HG03439 (cell line): ENCODE measurements at regions not wholly inside any gene's neighbourhood (a gene's known extent, or its start where the extent isn't known, plus 50 kb on each side); places are given as distances from the start of the nearest gene placed in this dataset.

ENCODE experiments used
- ATAC-seq: cut with Tn5 transposase; IDR thresholded peaks from one replicate; pipeline ENCODE4 v1.9.1; 2021; ENCODE audit warnings: mild to moderate bottlenecking, moderate library complexity; ENCODE audit not compliant: unreplicated experiment

DNA sequence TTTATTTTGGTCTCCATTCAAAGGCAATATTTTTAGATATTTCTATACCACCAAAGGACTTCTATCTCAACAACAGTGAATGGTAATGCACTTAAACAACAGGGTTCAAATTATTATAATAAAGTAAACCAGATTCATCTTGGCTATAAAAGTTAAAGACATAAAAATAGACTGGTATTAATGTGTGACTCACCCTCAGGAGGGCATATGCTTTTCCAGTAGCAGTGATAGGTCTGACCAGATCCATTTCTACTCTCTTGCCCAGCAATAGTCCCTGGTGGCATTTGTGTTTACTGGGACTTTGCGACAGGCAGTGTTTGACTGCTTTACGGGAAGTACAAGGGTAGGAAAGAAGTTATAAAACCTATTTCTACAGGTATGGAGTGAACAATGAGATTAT, 353.2 kb upstream of the ATP2B1 start:
- ATAC-seq, result no peak

DNA sequence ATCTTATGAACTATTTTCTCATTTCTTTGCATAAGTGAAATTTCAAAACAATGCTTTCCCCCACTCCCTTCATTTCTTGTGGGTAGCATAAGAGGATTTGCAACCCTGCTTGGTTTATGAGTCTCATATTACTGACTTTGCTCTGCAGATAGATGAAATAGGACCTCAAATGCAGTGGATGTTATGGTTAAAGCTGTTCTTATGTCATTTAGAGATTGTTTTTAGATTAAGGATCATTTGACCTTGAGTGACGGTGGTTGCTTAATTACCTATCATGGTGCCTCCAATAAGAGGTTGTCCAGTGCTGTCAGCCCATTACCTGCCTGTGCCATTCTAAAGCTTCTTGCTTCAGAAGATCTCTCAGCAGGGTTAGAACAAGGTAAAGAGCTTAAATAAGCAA, 351.4 kb upstream of the ATP2B1 start:
- ATAC-seq, result no peak

DNA sequence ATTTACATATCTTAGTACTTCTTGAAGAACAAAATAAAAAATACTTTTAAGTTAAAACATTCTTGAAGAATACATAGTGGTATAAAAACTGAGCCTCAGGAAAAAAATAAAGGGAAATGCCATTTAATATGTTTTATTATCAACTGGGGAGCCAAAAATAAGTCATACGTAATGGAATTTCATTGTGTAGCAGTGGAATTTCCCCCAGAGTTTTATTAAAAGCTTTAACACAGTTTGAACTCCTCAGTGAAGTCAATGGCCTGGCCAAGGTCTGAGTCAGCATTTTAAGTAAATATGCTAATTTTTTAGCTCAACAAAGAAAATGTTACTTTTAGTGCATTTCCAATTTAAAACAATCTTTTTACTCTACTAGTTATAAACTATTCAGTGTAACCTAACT, 350.1 kb upstream of the ATP2B1 start:
- no peak for ATAC-seq

DNA sequence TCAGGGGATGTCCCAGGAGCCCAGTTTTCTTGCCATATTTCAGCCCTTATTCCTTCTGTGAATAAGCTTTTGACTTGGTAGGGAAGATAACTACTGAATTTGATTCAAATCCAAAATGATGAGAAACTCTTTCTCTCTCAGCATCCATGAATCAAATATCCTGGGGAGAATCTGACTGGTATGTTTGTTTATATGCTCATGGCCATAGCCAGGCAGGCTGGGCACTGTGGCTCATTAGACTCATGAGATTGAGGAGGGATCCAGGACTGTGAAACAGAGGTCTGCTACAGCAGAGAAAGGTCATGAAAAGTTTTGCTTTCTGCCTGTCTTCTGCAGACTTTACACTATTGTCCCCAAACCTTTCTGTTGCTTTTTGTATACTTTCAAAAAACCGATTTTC, 346.4 kb upstream of the ATP2B1 start:
- no peak for ATAC-seq

DNA sequence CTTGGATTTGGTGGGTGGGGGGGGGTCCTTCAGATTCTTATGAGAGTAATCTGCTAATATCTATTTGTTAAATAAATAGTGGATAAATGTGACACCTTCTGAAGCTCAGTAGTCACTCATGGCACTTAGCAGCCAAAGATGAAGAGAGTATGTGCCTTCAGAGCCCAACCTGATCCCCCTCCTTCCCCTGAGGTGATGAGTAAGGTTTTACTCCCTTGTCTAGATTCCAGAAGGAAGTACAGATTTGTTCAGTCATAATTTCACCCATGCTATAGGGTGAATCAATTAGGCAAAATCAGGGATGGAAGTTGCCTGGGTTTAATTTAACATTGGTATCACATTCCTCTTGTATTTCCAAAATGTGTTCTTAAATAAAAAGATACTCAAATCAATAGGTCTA, 340.3 kb upstream of the ATP2B1 start:
- no peak for ATAC-seq

DNA sequence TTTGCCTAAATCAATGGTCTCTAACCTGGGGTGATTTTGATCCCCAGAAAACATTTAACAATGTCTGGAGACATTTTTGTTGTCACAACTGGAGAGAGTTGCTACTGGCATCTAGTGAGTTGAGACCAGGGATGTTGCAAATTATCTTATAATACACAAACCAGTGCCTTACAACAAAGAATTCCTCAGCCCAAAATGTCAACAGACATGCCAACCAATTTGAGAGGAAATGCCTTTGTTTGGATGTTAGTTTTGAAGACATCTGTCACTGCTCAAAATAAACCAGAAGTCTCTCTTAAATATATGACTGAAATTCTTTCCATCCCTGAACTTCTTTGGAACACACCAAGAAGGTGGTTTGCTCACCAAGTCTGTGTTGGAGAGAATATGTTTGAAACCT, 336.9 kb upstream of the ATP2B1 start:
- ATAC-seq, result no peak

DNA sequence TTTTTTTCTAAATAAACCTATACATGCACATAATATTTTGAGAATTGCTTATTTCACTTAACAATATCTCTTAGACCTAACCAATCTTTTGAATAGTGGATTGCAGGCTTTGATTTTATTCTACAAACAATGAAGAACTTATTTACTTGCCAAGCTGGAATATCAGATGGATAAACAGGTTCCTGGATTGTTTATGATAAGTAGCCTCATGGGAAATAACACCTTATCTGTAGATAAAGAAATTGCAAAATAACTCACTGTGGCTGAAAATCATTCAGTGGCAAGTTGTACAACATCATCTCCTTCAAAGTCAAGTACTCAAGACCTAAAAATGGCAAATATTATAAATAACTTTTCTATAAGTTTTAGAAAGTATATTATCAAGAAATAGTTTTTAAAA, 335.4 kb upstream of the ATP2B1 start:
- no peak for ATAC-seq

DNA sequence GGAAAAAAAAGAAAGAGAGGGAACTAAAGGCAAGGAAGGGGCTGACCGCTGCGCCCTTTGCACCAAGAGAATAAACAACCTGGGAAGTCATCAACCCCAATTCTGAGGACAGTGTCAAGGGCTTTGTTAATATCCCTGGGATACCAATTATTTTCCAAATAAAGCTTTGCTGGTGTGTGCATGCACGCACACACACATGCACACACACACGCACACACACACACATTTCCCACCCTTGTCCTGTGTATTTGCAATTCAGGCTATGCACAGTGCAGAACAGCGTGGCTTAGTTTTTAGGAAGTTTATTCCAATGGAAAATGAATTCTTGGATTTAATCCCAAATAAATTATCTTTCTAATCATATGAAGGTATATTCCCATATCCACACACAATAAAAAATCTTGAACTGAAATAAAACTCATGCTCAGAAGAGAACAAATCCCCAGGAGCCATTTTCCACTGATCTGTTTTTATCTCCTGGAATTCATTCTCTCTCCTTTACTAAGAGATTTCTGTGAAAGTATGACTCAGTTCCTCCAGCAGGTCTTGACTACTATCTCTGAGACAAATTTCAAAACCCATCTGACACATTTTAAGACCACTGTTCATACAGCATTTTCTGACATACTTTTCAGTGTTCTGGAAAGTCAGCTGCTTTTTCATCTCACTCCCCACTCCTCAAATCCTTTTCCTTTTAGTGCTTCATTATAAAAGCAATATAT, 334.4 kb upstream of the ATP2B1 start:
- ATAC-seq, result no peak

DNA sequence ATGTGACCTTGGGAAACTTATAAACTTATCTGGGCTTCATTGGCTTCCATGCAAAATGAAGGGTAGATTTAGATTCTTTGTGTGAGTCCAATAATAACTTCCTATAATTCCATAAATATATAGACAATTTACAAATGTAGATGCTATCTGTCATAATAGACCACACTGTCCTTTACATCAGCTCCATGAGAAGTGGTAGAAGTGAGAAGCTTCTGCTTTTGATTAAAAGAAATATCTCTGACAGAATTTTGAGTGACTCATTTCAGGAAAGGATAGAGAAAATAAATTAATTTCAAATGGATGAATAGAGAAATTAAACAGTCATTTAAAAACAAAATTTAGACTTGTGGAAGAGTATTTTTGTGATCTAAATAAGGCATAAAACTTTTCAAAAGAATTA, 329.7 kb upstream of the ATP2B1 start:
- ATAC-seq, result no peak

DNA sequence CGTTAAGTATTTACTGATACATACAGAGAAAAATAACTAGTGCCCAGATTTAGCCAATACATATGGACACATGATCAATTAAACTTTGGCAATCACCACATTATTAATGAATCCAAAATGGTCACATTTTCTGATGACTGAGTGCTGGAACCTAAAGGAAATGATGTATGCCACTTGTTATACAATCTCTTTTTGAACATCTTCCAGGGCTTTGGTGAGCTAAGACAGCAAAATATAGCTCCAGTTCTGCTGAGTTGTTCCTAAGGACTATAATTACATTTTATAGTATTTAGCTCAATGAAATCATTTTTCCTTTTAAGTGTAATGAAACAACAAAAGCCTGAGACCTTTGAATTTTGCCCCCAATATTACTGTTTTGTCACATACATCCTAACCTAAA, 329.1 kb upstream of the ATP2B1 start:
- ATAC-seq, result no peak

DNA sequence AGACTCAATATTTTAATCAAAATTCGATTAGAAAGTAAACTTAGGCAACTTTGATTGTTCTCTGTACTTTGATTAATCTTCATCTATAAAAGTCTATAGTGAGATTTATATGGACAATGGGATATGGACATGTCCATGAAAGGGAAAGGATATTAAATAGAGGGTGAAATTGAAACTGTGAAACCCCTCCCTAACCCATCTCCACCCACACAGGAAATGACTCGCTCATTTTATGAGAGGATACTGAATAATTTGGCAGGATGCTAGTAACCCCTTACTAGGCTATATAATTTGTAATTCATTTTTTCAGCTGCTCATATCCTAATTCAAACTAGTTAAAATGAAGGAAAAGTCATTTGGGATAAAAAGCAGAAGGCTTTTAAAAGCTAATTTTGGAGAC, 328.0 kb upstream of the ATP2B1 start:
- no peak for ATAC-seq

DNA sequence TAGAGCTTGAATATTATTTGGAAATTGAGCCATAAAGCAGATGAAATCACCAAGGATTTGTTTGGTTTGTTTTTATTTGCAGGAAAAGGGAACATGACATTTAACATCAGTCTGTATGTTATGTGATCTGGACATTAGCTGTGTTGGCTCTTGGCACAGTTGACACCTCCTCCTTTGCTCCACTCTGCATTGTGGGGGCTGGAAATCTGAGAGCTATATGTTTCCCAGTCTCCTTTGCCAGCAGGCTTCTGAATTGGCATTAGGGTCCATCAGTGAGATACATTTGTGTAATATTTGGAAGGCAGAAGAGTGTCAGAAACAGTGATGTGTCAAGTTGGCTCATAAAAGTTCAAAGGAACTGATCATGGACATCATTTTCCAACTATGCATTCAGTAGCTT, 322.1 kb upstream of the ATP2B1 start:
- no peak for ATAC-seq

DNA sequence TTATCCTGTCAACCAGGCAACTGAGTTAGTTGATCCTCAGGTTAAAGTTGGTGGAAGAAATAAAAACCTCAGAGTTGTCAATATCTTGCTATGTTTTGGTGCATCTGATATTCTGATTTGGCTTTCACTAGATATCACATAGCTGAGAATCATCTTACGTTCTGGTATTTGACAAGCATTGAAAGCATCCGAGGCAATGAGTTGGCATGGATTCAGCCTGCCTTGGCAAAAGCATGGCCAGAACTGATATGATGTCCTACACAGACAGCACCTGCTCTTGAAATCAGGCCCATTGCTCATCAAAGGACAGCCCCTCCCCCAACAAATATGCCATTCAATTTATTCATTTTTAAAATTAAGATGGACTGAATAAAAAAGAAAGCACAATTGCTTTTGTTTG, 320.7 kb upstream of the ATP2B1 start:
- ATAC-seq, result no peak

DNA sequence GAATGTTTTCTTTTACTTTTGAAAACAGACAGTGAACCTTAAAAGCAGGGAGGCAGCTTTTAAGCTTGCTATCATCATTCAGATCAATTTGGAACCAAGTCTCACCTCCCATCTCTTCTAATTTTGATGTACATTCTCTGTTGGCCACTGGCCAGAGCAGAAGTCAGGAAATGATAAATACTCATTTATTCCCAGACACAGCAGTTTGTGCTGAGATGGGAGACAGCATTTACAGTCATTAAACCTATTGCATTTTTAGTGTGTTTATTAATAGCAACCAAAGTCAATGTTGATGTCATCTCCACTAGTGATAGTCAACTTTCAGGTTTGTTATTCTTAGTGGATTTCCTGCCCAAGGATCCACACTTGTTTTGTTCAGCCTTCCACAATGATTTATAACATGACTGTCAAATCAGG, 320.0 kb upstream of the ATP2B1 start:
- no peak for ATAC-seq

DNA sequence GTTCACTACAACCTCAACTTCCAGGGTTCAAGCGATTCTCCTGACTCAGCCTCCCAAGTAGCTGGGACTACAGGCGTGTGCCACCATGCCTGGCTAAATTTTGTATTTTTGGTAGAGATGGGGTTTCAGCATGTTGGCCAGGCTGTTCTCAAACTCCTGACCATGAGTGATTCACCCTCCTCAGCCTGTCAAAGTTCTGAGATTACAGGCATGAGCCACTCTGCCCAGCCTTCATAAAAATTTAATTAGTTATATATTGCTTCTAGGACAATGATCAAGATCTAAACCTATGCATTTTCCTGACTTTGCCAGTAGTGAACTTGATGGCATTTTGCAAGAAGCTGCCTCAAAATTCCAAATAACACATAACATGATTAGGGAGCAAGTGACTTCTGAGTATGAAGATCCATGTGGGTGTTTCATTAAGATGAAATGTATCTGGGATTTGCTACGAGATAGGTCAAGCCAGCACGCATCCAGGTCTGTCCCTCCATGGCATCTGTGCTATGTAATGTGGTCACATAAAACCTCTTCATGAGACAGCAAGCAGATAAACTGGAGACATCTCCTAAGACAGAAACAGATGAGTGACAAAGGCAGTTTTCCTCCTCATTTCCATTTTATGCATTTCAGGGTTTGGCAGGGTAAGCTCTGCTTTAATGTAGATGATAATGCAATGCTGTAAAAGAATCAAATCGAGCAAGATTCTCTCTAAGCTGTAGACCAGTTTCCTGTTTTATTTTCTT, 319.4 kb upstream of the ATP2B1 start:
- no peak for ATAC-seq

DNA sequence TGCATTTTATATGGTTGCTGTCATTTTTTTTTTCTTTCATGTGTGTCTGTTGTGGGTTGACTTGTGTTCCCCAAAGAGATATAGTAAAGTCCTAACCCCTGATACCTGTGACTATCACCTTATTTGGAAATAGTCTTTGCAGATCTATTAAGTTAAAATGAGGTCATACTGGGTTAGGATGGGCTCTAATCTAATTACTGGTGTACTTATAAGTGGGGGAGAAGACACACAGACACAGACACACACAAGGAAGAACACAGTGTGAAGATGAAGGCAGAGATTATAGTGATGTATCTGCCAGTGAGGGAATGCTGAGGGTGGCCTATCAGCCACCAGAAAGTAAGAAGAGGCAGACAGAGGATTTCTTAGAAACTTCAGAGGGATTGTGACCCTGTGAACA, 318.4 kb upstream of the ATP2B1 start:
- ATAC-seq, result no peak

DNA sequence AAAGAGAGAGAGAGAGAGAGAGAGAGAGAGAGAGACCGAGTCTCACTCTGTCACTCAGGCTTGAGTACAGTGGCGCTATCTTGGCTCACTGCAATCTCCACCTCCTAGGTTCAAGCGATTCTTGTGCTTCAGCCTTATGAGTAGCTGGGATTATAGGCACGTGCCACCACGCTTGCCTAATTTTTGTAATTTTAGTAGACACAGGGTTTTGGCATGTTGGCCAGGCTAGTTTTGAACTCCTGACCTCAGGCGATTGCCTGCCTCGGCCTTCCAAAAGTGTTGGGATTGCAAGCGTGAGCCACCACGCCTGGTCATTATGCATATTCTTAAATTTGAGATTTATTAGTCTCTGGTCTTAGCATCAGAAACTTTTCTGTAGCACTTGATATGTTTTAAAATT, 317.9 kb upstream of the ATP2B1 start:
- no peak for ATAC-seq

DNA sequence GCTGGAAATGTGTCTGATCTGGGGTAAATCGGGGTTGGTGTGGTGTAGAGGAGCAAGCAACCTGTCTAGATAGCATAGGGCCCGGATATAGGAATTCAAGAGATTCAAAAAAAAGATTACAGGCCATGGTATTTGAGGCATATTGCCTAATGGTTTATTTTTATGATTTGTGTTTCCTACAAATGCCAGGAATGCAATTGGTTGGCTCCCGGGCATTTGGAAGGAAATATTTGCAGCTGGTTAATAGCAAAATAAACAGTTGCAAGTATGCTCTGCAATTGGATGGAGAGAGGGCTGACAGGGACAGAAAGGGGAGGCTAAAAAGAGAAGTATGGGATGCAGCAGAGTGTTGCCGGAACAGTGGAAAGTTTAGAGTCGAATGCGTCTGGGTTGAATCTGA, 315.6 kb upstream of the ATP2B1 start:
- ATAC-seq, result no peak

DNA sequence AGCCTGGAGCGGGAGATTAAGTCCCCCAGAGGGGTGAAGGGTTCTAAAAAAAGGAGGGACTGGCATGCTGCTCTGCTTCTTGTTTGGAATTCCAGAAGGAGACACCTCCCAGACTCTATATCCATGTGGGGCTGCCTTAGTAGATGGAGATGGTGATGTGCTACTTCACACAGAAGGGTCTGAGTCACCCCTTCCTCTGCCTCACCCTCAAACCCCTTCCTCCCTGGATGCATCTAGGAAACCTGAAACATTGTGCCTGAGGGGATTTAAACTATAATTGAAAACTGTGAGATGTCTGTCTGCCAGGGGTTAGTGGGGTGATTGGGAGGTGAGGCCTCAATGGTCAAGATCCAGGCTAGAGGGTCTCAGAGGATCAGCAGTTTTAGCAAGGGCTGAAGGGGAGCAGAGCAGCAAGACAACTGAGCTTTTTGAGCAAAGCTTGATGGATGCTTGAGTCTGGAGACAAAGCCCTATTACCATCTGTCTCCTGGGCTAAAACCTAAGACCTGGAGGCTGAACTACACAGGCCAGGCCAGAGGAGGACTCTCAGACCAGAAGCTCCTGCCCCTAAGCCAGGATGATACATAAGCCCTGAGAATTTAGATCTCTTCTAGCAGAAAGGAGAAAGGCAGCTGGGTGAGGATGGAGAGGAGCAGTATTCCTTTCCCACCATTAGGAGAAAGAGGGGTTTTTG, 314.7 kb upstream of the ATP2B1 start:
- no peak for ATAC-seq

DNA sequence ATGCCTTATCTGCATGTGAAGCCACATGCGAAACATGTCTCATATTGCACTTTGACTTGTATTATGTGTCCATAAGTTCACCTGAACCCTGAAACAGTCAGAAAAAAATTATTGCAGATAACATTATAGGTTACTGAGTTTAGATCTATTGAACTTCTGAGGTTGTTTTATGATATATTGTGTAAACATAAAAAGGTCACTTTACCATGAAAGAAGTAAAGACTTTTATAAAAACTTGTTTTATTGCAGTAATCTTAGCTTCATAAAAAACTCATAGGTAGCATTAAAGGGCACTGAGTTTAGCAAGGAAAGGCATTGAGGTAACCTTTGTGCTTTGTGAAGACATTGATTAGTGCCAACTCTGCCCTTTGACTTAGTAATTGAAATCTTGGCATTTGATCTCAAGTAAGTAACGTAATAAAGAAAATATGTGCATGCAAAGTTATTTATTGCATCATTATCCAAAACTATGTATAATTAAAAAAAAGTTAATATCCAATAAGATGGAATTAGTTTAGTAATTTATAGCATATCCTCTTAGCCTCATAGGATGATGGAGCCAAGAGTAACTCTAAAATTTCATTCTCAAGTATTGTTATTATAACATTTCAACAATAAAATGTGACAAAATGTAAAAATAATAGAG, 313.3 kb upstream of the ATP2B1 start:
- no peak for ATAC-seq

DNA sequence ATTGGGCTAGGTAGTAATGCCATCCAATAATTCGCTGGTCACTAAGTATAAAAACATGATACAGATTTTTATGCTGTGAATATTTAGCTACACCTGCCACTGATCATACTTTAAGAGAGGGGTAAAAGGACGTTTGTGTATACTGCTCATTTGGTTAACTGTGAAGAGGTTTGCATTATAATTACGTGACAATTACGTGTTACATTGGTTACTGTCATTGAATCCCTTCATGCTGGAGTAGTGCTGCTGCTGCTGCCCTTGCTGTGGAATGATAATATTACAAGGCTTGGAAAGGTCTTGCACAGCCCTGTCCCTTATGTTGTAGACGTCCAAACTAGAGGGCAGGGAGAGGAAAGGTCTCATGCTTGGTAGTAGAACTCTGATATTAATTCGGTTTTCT, 312.2 kb upstream of the ATP2B1 start:
- no peak for ATAC-seq

DNA sequence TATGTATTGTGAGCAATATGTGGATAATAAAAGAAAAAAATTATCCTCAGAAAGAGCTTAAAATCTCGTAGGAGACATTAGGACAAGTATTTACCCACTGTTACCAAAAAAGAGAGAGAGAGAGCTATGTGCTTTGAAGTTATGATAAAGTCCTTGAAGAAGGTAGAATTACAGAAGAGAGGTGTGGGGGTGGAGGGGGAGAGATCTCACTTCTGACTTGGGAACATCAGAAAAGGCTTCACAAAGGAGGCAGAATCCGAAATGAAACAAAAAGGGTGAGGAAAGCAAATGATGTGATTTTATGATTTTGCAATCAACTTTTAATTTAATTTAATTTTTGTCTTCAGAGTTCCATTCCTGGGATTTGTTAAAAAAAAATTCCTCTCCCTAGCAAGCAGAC, 311.8 kb upstream of the ATP2B1 start:
- no peak for ATAC-seq
